PC-9 (cell line): ENCODE measurements at regions not wholly inside any gene's neighbourhood (a gene's known extent, or its start where the extent isn't known, plus 50 kb on each side); places are given as distances from the start of the nearest gene placed in this dataset.

Source experiments
- EZH2 ChIP-seq: fragments of 200-600 bp; sonication (generic); IDR thresholded peaks from 2 replicates; pipeline ENCODE4 v1.8.0; 2017; ENCODE audit warnings: antibody characterized with exemption, low read depth
- TF ChIP-seq, protein P1 (sequence below): fragments of 200-600 bp; sonication (generic); conservative IDR thresholded peaks from 2 replicates; pipeline ENCODE4 v1.6.1; 2017; ENCODE audit warnings: mixed run types, antibody characterized with exemption, mild to moderate bottlenecking, moderate library complexity

DNA sequence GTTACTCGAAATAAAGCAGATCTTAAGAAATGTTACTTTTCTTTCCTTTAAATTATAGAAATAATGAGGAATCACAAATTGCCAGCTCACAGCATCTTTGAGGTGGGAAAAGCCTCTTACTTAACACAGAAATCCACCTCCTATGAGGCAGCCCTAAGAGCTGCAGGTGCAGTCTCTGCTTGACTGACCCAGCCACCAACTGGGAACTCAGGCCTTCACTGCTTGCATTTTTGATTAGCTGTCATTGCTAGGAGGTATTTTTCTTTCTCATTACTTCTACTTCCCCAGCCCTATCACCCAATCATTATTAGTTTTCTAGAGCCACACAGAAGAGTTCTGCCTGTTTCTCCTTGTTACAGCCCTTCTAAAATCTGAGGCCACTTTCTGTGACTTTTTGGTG, 416.5 kb upstream of the KLF4 start:
- TF ChIP-seq, protein P1, sequence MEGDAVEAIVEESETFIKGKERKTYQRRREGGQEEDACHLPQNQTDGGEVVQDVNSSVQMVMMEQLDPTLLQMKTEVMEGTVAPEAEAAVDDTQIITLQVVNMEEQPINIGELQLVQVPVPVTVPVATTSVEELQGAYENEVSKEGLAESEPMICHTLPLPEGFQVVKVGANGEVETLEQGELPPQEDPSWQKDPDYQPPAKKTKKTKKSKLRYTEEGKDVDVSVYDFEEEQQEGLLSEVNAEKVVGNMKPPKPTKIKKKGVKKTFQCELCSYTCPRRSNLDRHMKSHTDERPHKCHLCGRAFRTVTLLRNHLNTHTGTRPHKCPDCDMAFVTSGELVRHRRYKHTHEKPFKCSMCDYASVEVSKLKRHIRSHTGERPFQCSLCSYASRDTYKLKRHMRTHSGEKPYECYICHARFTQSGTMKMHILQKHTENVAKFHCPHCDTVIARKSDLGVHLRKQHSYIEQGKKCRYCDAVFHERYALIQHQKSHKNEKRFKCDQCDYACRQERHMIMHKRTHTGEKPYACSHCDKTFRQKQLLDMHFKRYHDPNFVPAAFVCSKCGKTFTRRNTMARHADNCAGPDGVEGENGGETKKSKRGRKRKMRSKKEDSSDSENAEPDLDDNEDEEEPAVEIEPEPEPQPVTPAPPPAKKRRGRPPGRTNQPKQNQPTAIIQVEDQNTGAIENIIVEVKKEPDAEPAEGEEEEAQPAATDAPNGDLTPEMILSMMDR = no peak
- no peak for TF ChIP-seq EZH2
